HUDEP-2 (cell line): ENCODE measurements at regions not wholly inside any gene's neighbourhood (a gene's known extent, or its start where the extent isn't known, plus 50 kb on each side); places are given as distances from the start of the nearest gene placed in this dataset.
A peak's percentile ranks its signal among the peaks of the same experiment; 100 is the strongest.
"Not testable (repeated sequence)": the region's sequence is repeated elsewhere in the genome, so short reads cannot be mapped to it uniquely, and the experiment has no call there.

Source experiments
- DNase-seq, 76 experiments: peaks; one replicate each; lab custom pipeline; 2025; ENCODE audit not compliant: unreplicated experiment in 76 of 76; lab: John Stamatoyannopoulos, UW

DNA sequence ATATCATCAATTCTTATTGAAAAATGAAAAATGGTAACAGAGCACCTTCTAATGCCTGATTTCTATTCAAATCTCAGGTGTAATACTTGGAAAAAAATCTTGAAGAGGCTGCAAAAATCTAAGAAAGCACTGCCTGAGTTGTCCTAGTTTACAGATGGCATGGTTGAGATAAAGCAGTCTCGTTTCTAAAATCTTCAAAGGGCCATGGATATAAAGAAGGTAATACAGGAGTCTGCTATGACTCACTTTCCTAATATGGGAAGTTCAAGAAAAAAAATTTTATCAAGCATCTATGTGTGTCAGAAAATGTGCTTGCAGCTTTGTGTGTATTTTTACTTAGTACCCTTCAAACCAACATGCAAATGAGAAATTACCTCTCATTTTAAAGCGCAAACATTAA is 163.3 kb downstream of the DMAC1 start:
- no peak for DNase-seq

GRCh38 chr9:7626571-7627029 is 173.0 kb downstream of the DMAC1 start:
- DNase-seq = not testable (repeated sequence)

DNA sequence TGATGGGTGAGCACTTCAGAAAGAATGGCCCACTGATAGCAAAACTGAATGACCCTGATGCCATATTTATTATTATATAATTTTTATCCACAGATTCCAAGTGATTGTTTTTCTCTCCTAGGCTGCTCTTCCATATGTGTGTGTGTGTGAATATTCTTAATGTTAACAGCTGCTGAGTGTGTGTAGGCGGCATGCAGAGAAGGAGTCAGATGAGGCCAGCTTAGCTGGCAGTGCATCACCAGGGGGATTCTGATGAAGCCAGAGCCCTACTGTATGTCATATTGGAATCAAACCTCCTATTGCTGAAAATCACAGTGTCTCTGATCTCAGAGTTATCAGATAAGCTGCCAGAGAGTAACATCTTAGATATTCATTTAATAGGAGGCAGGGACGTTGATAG is 177.1 kb downstream of the DMAC1 start:
- no peak for DNase-seq

- DNase-seq = no peak
Observed at GRCh38 chr9:7615344-7615743, 184.2 kb downstream of the DMAC1 start.

GRCh38 chr9:7613931-7614330 is 185.6 kb downstream of the DMAC1 start:
- DNase-seq = no peak

- no peak for DNase-seq
Observed at GRCh38 chr9:7608261-7608660, 191.3 kb downstream of the DMAC1 start.

DNA sequence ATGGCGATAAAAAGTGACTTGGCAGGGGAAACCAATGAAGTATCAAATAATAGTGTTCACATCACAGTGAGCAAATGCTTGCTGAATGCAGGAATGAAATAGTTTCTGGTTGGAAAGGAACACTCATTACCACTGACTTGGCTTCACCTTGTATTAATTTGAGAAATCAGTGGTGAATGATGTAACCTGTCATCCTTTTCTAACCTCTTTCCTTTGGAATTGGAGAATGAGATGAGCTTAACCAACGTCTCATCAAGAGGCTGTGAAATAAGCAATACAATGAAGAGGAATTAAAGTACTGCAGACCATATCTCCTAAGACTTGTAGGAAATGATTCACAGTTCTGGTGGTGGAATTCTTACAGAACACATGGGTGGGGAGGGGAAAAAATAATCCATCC is 192.2 kb downstream of the DMAC1 start:
- DNase-seq = no peak

GRCh38 chr9:7606591-7606990 is 193.0 kb downstream of the DMAC1 start:
- no peak for DNase-seq

DNA sequence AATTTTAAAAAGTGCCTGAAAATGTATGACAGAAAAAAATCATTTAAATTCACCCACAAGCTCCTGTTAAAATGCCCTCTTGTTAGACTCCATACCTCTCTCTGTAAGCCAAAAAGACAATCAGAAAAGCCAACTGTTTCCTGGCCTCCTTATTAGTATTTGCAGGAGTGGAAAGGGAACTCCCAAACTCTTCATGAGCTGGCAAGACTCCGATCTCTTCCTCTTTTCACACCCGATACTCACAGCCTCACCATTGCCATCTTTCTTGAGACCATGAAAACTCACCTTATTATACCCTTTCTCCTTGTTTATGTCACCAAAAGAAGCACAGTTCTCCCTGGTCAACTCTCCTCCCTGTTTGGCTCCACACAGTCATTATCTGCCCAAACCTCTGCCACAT is 197.8 kb downstream of the DMAC1 start:
- no peak for DNase-seq

DNA sequence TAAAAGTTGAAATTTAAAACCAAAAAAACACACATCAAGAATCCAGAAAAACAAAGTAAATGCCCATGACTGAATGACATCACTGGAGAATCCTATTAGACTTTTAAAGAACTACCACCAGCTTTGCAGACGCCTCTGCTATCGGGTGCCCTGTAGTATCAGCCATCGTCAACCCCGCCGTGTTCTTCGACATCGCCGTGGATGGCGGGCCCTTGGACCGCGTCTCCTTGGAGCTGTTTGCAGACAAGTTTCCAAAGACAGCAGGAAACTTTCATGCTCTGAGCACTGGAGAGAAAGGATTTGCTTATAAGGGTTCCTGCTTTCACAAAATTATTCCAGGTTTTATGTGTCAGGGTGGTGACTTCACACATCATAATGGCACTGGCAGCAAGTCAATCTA is 201.9 kb downstream of the DMAC1 start:
- DNase-seq = no peak

- no peak for DNase-seq
Observed at GRCh38 chr9:7592321-7593316, 207.0 kb downstream of the DMAC1 start.

GRCh38 chr9:7591501-7591900 is 208.1 kb downstream of the DMAC1 start:
- no peak for DNase-seq

DNA sequence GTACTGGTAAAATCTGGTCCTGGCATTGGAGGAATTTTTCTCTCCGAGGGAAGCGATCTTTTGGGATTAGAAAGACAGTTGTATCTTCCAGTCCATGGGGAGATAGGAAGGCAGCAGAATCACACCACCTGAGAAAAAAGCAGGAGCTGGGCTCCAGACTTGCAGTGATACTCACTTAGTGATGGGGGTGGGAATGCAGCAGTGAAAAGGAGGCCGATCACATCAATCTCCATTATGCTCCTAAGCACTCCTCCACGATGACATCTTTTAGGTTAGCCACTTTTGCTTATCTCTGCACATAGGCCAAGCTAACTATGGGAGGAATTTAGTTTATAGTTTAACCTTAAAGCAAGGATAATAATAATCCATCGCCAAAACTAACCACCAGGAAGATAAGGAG is 219.0 kb downstream of the DMAC1 start:
- DNase-seq = no peak

GRCh38 chr9:7579351-7579750 is 220.2 kb downstream of the DMAC1 start:
- no peak for DNase-seq

DNA sequence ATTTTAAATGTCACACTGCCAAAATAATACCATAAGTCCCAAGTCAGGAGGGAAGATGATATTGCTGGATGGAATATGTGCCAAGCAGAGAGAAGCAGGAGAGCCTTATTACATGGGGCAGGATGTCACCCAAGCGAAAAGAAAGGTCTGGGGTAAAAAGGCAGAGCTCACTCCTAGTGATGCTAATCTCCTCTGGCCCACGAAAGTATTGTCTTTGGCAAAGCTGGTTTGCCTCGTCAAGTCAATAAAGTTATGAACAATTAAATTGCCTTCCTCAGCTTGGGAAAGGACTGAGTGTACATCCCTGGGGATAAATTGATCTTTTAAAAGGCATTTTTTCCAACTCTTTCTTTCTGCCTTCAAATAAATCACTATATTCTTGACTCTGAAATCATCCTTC is 220.6 kb downstream of the DMAC1 start:
- no peak for DNase-seq

GRCh38 chr9:7570107-7570720 is 229.4 kb downstream of the DMAC1 start:
- peak in 49 of 76 experiments; percentile 0 to 62 (median 19) for DNase-seq

- no peak for DNase-seq
Observed at GRCh38 chr9:7567687-7568086, 231.9 kb downstream of the DMAC1 start.

- no peak for DNase-seq
Observed at GRCh38 chr9:7561527-7562080, 238.0 kb downstream of the DMAC1 start.

GRCh38 chr9:7560669-7561305 is 238.8 kb downstream of the DMAC1 start:
- no peak for DNase-seq

DNA sequence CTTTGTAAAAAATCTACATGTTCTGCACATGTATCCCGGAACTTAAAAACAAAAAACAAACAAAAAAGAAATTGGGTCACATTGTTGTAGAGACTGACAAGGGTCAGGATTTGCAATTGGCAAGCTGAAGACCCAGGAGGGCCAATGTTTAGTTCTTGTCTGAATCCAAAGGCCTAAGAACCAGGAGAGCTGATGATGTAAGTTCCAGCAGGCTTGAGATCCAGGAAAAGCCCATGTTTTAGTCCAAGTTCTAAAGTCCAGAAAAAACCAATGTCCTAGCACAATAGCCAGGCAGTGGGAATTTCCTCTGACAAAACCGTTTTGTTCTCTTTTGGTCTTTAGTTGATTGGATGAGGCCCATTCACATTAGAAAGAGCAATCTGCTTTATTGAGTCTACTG is 244.9 kb downstream of the DMAC1 start:
- no peak for DNase-seq

DNA sequence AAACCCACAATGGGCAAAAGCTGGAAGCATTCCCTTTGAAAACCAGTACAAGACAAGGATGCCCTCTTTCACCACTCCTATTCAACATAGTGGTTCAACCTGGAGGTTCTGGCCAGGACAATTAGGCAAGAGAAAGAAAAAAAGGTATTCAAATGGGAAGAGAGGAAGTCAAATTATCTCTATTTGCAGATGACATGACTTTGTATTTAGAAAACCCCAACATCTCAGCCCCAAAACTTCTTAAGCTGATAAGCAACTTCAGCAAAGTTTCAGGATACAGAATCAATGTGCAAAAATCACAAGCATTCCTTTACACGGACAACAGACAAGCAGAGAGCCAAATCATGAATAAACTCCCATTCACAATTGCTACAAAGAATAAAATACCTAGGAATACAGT is 246.9 kb downstream of the DMAC1 start:
- not testable (repeated sequence) for DNase-seq
